DMS79 treated with DMSO at 0.1 percent for 48 hours (cell line): ENCODE measurements at regions not wholly inside any gene's neighbourhood (a gene's known extent, or its start where the extent isn't known, plus 50 kb on each side); places are given as distances from the start of the nearest gene placed in this dataset.

ENCODE experiments used
- DNase-seq: peaks from one replicate; lab custom pipeline; 2025; lab: John Stamatoyannopoulos, UW

DNA sequence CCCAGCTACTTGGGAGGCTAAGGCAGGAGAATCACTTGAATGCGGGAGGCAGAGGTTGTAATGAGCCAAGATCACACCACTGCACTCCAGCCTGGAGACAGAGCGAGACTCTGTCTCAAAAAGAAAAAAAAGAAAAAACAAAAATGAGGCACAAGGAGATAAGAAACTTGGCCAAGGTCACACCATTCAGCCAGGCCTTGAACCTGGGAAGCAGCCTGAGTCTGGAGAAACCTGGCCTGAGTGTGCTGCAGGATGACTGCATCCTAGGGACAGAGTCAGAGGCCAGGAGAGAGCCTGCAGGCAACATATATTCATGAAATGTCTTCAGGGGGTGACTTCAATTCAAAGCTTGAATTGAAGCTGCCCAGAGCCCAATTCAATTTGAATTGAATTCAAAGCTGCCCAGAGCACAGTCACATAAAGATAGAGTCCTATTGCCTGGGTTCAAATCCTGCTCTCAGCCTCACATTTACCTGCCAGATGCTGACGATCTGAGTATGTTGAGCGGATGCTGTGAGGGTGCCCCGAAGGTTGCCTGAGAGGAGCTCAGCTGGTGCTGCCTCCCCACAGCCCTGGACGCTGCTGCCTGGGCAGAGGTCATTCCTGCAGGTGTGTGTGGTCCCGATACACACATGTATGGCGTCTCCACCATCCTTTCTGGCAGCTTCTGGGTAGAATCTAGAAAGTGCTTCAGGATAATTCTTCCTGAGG lies 307.7 kb downstream of the AJAP1 start:
- DNase-seq: no peak

DNA sequence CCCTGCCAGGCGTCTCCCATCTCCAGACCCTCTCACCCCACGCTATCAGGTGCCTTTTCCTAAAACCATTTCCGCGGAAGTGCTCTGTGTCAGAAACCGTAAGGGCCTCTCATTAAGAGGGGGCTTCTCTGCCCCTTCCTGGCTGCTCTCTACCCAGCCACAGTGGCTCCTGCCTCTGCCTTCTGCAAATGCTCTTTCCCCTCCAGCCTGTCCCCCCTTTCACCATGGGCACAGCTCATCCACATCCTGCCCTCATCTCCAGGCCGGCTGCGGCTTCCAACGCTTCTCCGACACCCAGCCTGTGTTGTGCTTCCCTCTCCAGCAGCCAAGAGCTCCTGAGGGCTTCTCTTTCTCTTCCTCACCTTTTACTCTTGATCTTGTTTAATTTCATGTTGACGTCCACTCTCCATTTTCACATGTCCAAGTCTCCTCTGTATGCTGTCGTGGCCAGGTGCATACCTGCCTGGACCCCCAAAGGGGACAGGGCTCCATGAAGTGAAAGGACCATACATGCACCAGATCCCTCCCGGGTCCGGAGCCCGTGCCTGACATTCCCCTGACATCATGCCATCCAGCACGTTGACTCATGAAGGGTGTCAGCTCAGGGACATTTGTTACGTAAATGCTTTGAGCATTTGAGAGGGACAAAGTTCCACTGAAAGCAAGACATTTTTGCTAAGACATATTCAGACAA lies 306.5 kb downstream of the AJAP1 start:
- DNase-seq: no peak

DNA sequence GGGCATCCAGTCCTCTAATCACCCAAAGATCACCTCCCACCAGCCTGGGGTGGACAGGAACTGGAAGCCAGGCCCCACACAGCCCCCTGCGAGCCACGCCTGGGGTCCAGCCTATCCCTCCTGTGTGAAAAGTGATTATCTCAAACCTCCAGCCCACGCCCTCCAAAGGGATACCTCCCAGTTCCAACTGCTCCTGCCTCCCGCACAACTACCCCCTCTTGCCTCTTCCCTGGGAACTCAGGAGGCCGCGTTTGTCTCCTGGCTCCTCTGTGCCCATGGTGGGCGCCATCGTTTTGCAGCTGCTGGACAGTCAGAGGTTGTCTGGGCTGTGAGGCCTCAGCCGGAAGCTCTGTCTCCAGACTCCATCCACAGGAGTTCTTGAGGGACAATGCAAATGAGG lies 305.9 kb downstream of the AJAP1 start:
- no peak for DNase-seq

DNA sequence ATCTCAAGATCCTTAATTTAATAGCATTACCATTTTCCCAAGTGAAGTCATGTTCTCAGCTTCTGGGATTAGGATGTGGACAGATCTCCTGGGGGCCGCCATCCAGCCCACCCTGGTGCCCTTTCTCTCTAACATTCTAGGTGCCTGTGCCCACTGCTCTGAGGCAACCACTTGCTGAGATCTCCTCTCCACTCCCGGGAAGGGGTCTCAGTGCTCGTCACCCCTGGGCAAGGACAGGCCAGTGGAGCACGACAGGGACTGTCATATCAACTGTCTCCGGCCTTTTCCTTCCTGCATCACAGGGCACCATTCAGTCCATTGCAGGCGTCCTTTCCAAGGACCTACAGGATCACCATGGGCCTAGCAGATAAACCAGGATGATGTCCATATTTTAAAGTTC lies 304.8 kb downstream of the AJAP1 start:
- no peak for DNase-seq

DNA sequence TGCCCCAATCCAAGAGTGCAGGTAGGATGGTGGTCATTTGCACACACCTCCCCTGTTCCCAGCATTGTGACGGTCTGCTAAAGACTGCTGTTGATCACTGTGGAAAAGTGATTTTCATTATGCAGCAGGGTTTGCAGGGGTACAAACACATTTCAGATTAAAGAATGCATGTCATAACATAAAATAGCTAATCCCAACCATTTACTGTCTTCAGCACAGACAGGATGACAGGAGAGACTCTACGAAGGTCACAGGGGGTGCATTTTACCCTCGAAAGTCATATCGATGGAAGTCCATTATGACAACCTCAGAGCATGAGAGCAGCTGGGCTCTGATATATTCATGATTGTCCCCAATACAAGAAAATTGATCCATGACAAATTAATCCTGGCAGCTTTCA lies 302.6 kb downstream of the AJAP1 start:
- DNase-seq: no peak

DNA sequence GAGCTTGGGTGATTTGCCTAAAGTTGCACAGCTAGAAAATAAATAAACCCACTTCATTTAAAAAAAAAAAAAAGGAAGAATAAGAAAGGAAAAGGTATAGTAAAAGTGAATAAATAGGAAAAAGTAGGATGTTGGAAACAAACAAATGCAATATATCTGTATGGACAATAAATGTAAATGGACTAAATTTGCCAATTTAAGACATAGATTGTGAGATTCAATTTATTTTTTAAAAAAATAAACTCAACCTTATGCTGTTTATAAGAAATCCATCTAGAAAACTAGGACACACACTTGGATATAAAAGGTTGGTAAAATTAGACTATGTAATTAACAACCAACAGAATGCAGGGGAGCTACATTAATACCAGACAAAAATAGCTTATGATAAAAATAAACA lies 300.0 kb downstream of the AJAP1 start:
- DNase-seq: no peak

DNA sequence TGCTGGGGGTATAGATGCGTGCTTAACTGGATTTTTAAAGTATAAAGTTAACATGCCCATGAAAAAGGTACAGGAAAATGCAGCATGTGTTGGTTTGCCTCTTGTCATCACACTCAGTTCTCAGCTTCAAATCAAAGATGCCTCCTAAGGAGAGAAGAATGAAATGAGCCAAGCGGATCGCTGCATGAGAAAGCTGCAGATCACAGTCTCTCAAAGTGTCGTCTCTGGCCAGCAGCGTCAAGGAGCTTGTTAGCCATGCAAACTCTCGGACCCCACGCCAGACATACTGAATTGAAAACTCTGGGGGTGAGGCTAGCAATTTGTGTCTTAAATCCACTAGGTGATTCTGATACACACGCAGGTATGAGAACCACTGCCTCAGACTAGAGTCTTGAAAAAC lies 297.2 kb downstream of the AJAP1 start:
- DNase-seq: no peak

DNA sequence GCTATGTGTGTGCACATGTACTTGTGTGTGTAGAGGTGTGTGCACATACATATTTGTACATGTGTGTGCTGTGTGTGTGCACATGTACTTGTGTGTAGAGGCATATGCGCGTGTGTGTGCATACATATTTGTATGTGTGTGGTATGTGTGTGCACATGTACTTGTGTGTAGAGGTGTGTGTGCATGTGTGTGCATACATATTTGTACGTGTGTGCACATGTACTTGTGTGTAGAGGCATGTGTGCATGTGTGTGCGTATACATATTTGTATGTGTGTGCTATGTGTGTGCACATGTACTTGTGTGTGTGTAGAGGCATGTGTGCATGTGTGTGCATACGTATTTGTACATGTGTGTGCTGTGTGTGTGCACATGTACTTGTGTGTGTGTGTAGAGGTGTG lies 291.9 kb downstream of the AJAP1 start:
- DNase-seq: no peak

DNA sequence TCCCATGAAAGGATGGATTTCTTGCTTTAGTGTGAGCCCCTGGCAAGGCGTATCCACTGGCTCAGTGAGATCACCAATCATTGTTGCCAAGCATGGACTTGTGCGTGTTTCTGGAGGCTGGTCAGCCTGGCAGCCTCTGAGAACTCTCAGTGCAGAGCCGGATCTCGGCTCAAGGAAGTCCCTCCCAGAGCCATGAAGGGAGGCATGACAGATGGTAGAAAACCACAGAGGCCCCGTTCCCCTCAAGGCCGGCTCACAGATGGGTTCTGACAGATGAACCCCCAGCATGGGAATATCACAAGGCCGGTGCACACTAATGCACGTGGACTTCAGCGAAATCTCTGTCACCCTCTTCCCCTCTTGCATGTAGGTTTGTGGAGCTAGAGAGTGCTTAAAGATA lies 290.5 kb downstream of the AJAP1 start:
- no peak for DNase-seq

DNA sequence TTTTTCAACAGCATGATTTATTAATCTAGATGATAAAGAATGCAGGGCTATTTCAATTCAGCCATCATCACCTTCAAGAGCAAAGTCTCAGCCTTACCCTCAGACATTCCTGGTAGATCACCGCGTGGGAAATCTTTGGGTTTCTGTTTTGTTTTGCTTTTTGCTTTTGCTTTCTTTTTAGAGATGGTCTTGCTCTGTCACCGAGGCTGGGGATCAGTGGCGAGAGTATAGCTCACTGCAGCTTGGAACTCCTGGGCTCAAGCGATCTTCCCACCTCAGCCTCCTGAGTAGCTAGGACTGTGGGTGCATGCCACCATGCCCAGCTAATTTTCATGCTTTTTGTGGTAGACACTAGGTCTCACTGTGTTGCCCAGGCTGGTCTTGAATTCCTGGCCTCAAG lies 289.7 kb downstream of the AJAP1 start:
- DNase-seq: no peak

DNA sequence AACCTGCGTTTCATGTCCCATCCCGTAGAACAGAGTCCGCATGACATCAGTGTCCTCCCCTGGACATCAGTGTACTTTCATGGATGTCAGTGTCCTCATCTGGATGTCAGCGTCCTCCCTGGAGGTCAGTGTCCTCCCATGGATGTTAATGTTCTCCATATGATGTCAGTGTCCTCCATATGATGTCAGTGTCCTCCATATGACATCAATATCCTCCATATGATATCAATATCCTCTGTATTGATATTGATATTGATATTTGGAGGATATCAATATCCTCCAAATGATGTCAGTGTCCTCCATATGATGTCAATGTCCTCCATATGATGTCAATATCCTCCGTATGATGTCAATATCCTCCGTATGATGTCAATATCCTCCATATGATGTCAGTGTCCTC lies 284.9 kb downstream of the AJAP1 start:
- DNase-seq: no peak

DNA sequence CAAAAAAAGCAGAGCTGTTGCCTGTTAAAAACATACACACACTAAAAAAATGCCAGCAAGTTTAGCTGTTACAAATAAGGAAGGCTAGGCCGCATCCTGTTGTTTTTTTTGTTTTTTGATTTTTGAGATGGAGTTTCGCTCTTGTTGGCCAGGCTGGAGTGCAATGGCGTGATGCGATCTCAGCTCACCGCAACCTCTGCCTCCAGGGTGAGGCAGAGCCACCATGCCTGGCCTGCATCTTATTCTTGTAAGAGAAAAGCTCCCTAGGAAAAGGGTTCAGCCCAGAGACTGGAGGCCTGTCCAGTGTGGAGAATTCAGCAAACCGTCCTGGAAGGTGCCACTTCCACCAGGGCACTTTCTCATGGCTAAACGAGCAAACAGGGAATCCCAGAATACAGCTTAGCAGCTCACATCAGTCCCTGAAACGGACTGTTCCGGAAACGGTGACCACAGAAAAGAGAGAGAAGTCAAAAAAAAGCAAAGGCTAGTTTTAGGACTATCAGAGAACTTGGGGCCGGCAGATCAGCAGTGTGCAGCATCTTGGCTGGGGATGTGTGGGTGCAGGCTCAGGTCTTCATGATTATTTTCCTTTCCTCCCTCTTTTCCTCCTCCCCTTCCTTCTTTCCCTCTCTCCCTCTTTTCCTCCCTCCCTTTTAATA lies 283.6 kb downstream of the AJAP1 start:
- DNase-seq: no peak

DNA sequence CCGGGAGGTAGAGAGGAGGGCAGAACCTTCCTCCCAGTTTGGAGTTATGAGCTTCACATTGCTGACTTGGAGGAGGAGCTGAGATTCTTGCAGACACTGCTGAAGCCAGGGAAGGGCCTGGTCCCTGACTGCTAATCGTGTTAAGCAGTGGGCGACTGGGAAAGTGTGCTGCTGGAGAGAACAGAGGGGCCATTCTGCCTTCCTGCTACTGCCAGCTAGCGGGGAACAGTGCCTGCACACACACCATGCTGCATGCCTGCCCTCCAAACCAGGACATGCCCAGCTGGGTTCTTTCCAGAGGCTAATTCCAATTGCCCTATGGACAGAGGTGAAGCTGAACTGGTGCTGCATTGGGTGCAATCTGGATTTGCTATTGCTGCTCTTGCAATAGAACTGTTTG lies 281.4 kb downstream of the AJAP1 start:
- no peak for DNase-seq

DNA sequence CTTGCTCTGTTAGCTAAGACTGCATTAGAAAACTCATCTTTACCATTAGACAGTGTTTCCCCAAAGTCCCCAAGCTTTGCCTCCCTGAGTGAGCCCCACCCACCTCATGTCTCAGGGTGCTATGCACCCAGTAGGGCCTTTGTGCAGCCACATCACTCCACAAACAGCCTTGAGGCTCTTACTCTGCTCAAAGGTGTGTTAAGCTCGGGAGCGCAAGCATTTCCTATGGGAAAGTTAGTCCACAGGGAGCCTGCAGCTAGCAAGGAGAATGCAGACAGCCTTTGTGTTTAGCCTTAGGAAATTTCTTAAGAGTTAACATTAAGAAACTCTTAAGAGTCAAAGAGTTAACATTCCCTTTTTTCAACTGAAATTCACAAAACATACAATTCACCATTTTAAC lies 278.8 kb downstream of the AJAP1 start:
- no peak for DNase-seq

DNA sequence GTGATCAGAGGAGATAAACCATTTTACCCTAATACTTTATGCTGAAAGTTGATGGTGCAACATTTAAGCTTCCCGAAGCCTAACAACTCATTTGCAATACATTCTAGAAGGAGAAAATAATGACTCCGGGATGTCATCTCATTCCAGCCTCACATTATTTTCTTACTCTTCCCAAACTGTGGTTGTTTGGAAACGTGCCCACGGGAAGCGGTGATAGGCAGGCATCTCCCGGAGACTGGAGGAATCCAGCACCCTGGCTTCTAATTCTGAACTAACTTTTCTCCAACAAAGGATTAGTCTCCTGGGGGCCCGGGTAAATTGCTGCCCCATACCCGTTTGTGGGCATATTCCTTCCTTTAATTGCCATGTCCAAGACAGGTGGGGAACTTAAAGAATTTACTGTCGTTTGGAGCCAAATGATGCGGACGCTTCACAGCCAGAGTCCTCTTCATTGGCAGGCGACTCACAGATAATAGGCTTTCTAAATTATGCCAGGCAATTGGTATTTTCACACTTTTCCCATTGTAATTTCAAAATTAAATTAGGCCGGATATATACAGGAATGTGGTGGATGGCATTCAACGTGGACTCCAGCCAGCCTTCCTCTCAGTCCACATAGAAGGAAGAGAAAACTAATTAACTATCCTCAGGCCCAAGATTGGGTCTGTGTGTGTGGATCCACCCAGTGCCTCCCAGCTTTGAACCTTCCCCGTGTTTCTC lies 278.1 kb downstream of the AJAP1 start:
- no peak for DNase-seq

DNA sequence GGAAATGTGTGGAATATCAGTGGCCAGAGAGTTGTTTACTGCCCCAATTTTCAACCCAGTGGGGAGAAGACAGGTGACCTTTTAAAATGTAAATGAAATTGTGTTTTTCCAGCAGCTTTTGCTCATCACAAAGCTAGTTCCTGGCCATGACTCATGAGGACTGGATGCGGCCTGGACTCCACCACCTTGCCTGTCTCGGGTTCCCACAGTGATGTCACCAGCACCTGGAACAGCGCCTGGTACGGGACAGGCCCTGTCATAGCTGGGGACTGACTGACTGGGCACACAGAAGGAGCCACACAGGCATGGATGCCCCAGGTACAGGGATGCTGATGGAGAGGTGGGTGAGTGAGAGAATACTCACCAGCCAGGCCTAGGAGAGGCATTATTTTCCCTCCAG lies 277.1 kb downstream of the AJAP1 start:
- no peak for DNase-seq

DNA sequence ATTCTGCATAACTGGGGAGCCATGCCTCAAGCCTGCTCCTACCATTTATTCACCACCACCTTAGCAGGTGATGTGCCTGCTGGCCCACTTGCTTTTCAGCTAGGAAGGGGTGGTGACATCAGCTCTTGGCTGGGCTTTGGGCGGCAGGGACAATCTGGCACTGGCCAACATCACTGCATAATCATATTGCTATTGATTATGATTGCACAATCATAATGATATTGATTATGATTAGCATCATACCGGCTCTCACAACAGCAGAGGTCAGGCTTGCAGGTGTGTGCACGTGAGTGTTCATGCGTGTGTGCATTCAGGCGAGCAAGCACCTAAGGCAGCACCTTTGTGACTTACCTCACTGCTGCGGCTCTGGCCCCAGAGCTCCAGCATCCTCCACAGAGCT lies 273.8 kb downstream of the AJAP1 start:
- DNase-seq: no peak

DNA sequence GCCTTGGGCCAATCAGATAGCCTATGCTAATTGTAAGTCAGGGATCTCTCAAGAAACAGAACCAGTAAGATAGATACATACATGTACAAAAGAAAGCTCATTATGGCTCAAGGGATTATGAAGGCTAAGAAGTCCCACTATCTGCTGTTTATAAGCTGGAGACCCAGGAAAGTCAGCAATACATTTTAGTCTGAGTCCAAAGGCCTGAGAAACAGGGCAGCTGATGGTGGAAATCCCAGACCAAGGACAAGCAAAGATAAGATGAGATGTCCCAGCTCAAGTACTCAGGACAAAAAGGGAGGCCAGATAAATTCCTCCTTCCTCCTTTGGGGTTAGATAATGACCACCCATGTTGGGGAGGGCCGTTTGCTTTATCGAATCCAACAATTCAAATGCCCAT lies 269.9 kb downstream of the AJAP1 start:
- DNase-seq: no peak

DNA sequence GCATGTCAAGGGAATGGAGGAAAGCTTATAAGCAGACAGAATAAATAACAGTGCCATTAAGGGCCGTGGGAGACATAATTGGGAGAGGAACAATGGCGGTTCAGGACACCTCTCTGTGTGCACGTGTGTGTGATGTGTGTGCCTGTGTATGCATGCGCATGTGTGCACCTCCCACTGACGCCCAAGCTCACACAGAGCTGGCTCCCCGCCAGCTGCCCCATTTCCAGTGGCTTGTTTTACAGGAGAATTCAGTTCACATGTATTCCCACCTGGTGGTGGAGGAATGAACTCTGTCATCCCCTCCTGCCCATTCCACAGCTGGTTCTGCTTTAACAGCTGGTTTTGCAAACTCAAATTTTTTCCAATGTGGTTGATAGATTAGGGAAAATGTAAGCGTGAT lies 262.2 kb downstream of the AJAP1 start:
- DNase-seq: no peak

DNA sequence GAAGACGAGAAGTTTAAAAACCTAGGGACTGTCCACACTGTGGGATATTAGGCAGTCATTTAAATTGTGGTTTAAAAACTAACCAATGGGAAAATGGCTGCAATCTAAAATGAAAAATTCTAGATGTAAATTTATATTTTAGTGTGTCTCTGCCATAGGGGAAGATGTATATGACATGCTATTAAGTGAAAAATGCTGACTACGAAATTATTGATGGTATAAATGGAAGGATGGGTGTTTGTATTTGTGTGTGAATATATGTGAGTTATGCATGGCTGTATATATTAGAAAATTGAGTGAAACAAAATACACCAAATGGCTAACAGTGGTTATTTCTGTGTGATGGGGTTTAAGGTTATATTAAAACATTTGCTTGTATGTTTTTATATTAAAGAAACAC lies 260.7 kb downstream of the AJAP1 start:
- DNase-seq: no peak

DNA sequence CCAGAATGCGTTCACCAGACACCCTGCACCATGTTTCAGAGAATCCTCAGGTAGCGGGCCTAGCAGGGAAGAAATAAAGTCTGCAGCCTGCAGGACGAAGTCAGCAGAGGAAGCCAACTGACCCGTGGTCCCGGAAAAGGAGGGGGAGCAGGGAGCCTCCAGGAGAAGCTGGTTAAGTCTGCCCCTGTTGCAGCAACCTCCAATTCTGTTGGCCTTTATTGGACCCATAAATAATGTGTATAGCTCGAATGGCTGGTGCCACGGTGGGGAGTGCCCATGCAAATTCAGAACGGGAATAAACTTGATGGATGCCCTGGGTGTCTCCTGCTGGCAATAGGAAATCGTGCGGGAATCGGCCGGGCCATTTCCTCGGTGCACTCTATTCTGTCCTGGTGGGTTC lies 254.1 kb downstream of the AJAP1 start:
- DNase-seq: no peak

DNA sequence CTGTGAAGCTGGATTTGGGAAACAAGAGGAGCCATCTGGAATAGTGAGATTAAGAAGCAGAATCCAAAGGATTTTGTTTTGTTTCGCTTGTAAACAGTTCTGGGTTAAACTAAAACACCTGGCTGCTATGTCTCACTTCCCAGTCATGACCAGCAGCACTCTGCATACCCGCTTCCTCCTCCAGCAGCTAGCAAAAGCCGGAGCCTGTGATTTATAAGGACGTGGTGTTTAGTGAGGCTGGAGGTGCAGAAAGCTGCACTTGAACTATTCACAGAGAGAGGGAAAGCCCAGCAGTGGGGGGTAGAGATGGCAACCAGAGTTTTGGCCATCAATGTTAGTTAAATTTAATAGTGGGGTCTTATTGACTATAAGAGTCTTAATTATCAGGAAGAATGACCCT lies 240.2 kb downstream of the AJAP1 start:
- DNase-seq: peak; percentile 38

DNA sequence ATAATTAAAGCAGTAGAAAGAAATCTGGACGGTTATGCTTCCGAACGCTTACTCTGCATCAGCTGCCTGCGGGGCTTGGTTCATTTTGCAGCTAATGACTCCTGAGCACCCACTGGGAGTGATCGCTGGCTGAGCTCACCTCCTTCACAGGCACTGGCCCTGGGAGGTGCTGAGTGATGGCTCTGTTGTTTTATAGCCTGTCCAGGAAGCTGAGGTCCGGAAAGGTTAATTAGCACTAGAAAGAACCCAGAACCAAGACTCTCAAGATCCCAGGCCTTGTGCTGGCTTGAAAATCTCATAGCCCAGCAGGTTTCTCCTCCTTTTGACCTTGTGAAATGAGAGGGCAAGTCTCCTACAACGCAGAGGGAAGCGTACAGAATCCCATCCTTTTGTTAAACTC lies 226.2 kb downstream of the AJAP1 start:
- no peak for DNase-seq
